ENCODE measurements at regions not wholly inside any gene's neighbourhood (a gene's known extent, or its start where the extent isn't known, plus 50 kb on each side); places are given as distances from the start of the nearest gene placed in this dataset.
A peak's percentile ranks its signal among the peaks of the same experiment; 100 is the strongest.

GRCh38 chr2:133661392-133661791 is 93.1 kb upstream of the NCKAP5 start:
- TF ChIP-seq, protein P1, sequence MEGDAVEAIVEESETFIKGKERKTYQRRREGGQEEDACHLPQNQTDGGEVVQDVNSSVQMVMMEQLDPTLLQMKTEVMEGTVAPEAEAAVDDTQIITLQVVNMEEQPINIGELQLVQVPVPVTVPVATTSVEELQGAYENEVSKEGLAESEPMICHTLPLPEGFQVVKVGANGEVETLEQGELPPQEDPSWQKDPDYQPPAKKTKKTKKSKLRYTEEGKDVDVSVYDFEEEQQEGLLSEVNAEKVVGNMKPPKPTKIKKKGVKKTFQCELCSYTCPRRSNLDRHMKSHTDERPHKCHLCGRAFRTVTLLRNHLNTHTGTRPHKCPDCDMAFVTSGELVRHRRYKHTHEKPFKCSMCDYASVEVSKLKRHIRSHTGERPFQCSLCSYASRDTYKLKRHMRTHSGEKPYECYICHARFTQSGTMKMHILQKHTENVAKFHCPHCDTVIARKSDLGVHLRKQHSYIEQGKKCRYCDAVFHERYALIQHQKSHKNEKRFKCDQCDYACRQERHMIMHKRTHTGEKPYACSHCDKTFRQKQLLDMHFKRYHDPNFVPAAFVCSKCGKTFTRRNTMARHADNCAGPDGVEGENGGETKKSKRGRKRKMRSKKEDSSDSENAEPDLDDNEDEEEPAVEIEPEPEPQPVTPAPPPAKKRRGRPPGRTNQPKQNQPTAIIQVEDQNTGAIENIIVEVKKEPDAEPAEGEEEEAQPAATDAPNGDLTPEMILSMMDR (IDR thresholded peaks at IDR 0.05), result no peak
- no peak overlapping the region for H3K4me3 ChIP-seq
- no peak overlapping the region for H3K27ac ChIP-seq
- DNase-seq (ENCODE audit: low spot score), result no peak

GRCh38 chr2:133666621-133667020 is 98.4 kb upstream of the NCKAP5 start:
- no peak overlapping the region for H3K27ac ChIP-seq
- TF ChIP-seq, protein P1 (IDR thresholded peaks at IDR 0.05), result no peak
- DNase-seq (ENCODE audit: low spot score), result no peak
- H3K4me3 ChIP-seq, result no peak overlapping the region

DNA sequence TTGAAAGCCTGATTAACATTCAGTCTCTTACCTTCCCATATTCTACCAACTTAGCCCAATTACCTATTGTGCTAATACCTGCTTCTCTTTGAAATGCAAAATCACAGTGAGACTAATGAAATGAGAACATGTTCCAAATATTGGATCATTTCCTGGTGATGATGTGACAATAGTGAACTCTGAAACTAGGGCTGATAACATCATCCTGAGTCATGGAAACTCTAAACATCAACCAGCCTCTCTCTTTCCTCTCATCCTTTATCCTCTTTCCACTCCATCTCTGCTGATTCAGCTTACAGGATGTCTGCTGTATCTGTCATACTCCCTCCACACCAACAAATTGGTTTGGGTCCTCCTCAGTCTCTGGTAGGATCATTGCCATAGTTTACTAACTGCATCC is 98.8 kb upstream of the NCKAP5 start:
- TF ChIP-seq, protein P1 (IDR thresholded peaks at IDR 0.05), result no peak
- no peak overlapping the region for H3K27ac ChIP-seq
- no peak for DNase-seq (ENCODE audit: low spot score)

DNA sequence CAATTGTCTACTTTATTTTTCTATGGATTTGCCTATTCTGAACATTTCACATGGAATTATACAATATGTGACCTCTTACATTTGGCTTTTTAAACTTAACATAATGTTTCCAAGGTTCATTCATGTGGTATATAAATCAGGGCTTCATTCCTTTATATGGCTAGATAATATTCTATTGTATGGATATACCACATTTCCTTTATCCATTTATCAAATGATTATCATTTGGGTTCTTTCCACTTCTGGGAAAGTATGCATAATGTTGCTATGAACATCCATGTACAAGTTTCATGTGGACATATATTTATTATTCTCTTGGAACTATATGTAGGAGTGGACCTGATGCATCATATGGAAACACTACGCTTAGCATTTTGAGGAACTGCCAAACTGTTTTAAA is 99.7 kb upstream of the NCKAP5 start:
- Histone ChIP-seq H3K27ac (no peak overlapping the region), H3K4me3 (no peak overlapping the region)
- no peak for DNase-seq (ENCODE audit: low spot score)
- TF ChIP-seq, protein P1 (IDR thresholded peaks at IDR 0.05), result no peak

More for the DNA sequence above, 98.8 kb upstream of the NCKAP5 start:
- no peak overlapping the region for H3K4me3 ChIP-seq

GRCh38 chr2:133668547-133668946 is 100.3 kb upstream of the NCKAP5 start:
- TF ChIP-seq, protein P1 (IDR thresholded peaks at IDR 0.05), result no peak
- H3K27ac ChIP-seq, result no peak overlapping the region
- H3K4me3 ChIP-seq, result no peak overlapping the region
- DNase-seq (ENCODE audit: low spot score), result no peak

- no peak overlapping the region for H3K27ac ChIP-seq
- no peak overlapping the region for H3K4me3 ChIP-seq
- no peak for DNase-seq (ENCODE audit: low spot score)
- TF ChIP-seq, protein P1 (IDR thresholded peaks at IDR 0.05), result no peak
Measured at GRCh38 chr2:133673305-133673905, 105.1 kb upstream of the NCKAP5 start.

DNA sequence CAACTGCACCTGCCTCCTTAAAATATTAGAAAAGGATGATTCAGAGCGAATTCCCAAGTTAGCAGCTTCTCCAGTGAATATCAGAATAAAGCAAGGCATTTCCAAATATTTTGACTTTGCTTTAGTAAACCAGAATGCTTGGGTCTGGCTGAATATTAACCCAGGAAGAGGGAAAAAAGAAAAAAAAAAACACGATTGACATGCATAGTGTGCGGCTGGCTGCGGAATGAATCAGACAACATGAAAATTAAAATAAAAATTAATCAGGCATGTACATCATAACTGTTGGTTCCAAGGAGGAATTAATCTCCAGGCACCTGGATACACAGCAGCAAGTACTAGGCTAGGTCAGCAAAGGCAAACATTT is 105.8 kb upstream of the NCKAP5 start:
- Histone ChIP-seq H3K27ac (no peak overlapping the region), H3K4me3 (peak overlapping the region; percentile 65)
- DNase-seq (ENCODE audit: low spot score), result no peak
- TF ChIP-seq, protein P1 (IDR thresholded peaks at IDR 0.05), result no peak

Data from coronary artery (tissue), 2 donors.